ENCODE measurements at regions not wholly inside any gene's neighbourhood (a gene's known extent, or its start where the extent isn't known, plus 50 kb on each side); places are given as distances from the start of the nearest gene placed in this dataset.
"Not testable (repeated sequence)": the region's sequence is repeated elsewhere in the genome, so short reads cannot be mapped to it uniquely, and the experiment has no call there.

GRCh38 chr2:184993746-184994145 lies 395.4 kb downstream of the ZNF804A start:
- H3K4me1 ChIP-seq = no peaks in the 10 kb centered on the region
- H3K4me3 ChIP-seq = no peak overlapping the region
- H3K27me3 ChIP-seq = no peaks in the 10 kb centered on the region
- TF ChIP-seq, protein P1, sequence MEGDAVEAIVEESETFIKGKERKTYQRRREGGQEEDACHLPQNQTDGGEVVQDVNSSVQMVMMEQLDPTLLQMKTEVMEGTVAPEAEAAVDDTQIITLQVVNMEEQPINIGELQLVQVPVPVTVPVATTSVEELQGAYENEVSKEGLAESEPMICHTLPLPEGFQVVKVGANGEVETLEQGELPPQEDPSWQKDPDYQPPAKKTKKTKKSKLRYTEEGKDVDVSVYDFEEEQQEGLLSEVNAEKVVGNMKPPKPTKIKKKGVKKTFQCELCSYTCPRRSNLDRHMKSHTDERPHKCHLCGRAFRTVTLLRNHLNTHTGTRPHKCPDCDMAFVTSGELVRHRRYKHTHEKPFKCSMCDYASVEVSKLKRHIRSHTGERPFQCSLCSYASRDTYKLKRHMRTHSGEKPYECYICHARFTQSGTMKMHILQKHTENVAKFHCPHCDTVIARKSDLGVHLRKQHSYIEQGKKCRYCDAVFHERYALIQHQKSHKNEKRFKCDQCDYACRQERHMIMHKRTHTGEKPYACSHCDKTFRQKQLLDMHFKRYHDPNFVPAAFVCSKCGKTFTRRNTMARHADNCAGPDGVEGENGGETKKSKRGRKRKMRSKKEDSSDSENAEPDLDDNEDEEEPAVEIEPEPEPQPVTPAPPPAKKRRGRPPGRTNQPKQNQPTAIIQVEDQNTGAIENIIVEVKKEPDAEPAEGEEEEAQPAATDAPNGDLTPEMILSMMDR (IDR thresholded peaks at IDR 0.05) = no peak
- no peak for TF ChIP-seq POLR2A (IDR thresholded peaks at IDR 0.05)
- no peak for DNase-seq
- H3K36me3 ChIP-seq = no peaks in the 10 kb centered on the region
- intact Hi-C loops (cut with DNase I) = no loop called here
- whole genome bisulfite sequencing, 2 donors = 54 to 59% methylated on average over 2 of the region's 2 CpGs
- H3K9me3 ChIP-seq = no peaks in the 10 kb centered on the region
- H3K27ac ChIP-seq = no peak overlapping the region

DNA sequence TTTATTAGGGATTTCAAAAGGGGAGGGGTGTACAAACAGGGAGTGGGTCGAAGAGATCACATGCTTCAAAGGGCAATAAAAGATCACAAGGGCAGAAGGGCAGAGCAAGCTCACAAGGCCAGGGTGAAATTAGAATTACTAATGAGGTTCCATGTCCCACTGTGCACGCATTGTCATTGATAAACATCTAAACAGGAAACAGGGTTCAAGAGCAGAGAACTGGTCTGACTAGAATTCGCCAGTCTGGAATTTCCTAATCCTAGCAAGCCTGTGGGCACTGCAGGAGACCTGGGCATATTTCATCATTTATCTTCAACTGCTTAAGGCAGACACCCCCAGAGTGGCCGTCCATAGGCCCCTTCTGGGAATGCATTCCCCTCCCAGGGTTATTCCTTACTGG lies 408.2 kb downstream of the ZNF804A start:
- 68 to 69% methylated on average over 4 of the region's 4 CpGs for WGBS, 2 donors
- no peak for DNase-seq
- no peak overlapping the region for H3K4me3 ChIP-seq
- intact Hi-C loops (cut with DNase I) = no loop called here
- TF ChIP-seq, protein P1 (IDR thresholded peaks at IDR 0.05) = no peak
- TF ChIP-seq POLR2A (IDR thresholded peaks at IDR 0.05) = no peak
- no peaks in the 10 kb centered on the region for H3K4me1 ChIP-seq
- peaks cover 0 to 4% (median 3%) of the 10 kb centered on the region in 3 donors for H3K9me3 ChIP-seq
- no peaks in the 10 kb centered on the region for H3K36me3 ChIP-seq
- H3K27me3 ChIP-seq = no peaks in the 10 kb centered on the region
- H3K27ac ChIP-seq = no peak overlapping the region

GRCh38 chr2:185012643-185013042 lies 414.3 kb downstream of the ZNF804A start:
- Histone ChIP-seq H3K9me3 (peaks cover 0 to 23% (median 14%) of the 10 kb centered on the region in 3 donors), H3K4me3 (no peak overlapping the region), H3K27ac (no peak overlapping the region), H3K36me3 (no peaks in the 10 kb centered on the region), H3K4me1 (no peaks in the 10 kb centered on the region), H3K27me3 (no peaks in the 10 kb centered on the region)
- WGBS, 2 donors = 93 to 100% methylated on average over 2 to 3 of the region's 3 CpGs
- intact Hi-C loops (cut with DNase I) = no loop called here
- no peak for DNase-seq
- no peak for TF ChIP-seq POLR2A (IDR thresholded peaks at IDR 0.05)
- TF ChIP-seq, protein P1 (IDR thresholded peaks at IDR 0.05) = no peak

GRCh38 chr2:185014076-185014475 lies 415.7 kb downstream of the ZNF804A start:
- intact Hi-C loops (cut with DNase I) = no loop called here
- no peak for DNase-seq
- Histone ChIP-seq H3K4me1 (no peaks in the 10 kb centered on the region), H3K27me3 (no peaks in the 10 kb centered on the region), H3K36me3 (no peaks in the 10 kb centered on the region), H3K4me3 (no peak overlapping the region), H3K9me3 (peaks cover 0 to 23% (median 14%) of the 10 kb centered on the region in 3 donors), H3K27ac (no peak overlapping the region)
- TF ChIP-seq, protein P1 (IDR thresholded peaks at IDR 0.05) = no peak
- no peak for TF ChIP-seq POLR2A (IDR thresholded peaks at IDR 0.05)

DNA sequence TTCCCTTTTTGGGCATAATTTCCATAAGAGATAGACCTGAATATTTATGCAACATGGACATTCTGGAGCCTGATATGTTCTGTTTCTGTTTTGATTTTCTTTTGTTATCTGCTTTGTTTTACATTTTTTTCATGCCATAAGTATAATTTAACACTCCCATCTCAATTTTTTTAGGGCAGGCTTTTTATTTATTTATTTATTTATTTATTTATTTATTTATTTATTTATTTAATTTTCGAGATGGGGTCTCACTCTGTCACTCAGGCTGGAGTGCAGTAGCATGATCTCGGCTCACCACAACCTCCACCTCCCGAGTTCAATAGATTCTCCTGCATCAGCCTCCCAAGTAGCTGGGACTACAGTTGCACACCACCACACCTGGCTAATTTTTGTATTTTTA lies 427.6 kb downstream of the ZNF804A start:
- WGBS, 2 donors = 67 to 69% methylated on average over 3 of the region's 3 CpGs
- intact Hi-C loops (cut with DNase I); H3K4me3 ChIP-seq: not testable (repeated sequence)

GRCh38 chr2:185035906-185036305 lies 437.6 kb downstream of the ZNF804A start:
- WGBS, 2 donors = 80 to 92% methylated on average over 4 of the region's 4 CpGs
- no peak for TF ChIP-seq POLR2A (IDR thresholded peaks at IDR 0.05)
- TF ChIP-seq, protein P1 (IDR thresholded peaks at IDR 0.05) = no peak
- Histone ChIP-seq H3K4me3 (no peak overlapping the region), H3K27ac (no peak overlapping the region), H3K4me1 (no peaks in the 10 kb centered on the region), H3K27me3 (no peaks in the 10 kb centered on the region), H3K9me3 (no peaks in the 10 kb centered on the region), H3K36me3 (no peaks in the 10 kb centered on the region)
- DNase-seq = no peak
- intact Hi-C loops (cut with DNase I) = no loop called here

More for the DNA sequence above, 427.6 kb downstream of the ZNF804A start:
- not testable (repeated sequence) for H3K27me3 ChIP-seq, H3K36me3 ChIP-seq, H3K9me3 ChIP-seq, DNase-seq, H3K4me1 ChIP-seq, H3K27ac ChIP-seq

Measured in esophagus squamous epithelium (tissue), 5 donors.